GM12892 (cell line): ENCODE measurements at regions not wholly inside any gene's neighbourhood (a gene's known extent, or its start where the extent isn't known, plus 50 kb on each side); places are given as distances from the start of the nearest gene placed in this dataset.

Experiments used
- POLR2AphosphoS5 ChIP-seq: IDR thresholded peaks from 2 replicates; pipeline ENCODE4 v1.6.1; 2011; ENCODE audit warnings: low read depth, low read length, control low read depth
- TAF1 ChIP-seq: IDR thresholded peaks from 2 replicates; pipeline ENCODE4 v1.6.1; 2011; ENCODE audit warnings: low read depth, mild to moderate bottlenecking, control low read depth, low read length, borderline replicate concordance

- no peak for TF ChIP-seq TAF1
- TF ChIP-seq POLR2AphosphoS5 = no peak
Measured at GRCh38 chr10:15433850-15434537, 62.9 kb upstream of the FAM171A1 start.
